A673 (cell line): ENCODE measurements at regions not wholly inside any gene's neighbourhood (a gene's known extent, or its start where the extent isn't known, plus 50 kb on each side); places are given as distances from the start of the nearest gene placed in this dataset.

Source experiments
- BruUV-seq: library from RNA; stranded (reverse); fragments of 400-500 nt; replicated peaks from 2 replicates; lab custom pipeline; 2021; lab: Mats Ljungman, UMichigan
- CTCF ChIA-PET: fragments of 300-600 bp; sonication (Branson Sonifier 250); formaldehyde crosslinking; loops from one replicate; lab custom pipeline; 2022; ENCODE audit warnings: antibody characterized with exemption; lab: Charles Lee
- POLR2A ChIA-PET: fragments of 300-600 bp; sonication (Branson Sonifier 250); formaldehyde crosslinking; loops from one replicate; lab custom pipeline; 2022; ENCODE audit warnings: antibody characterized with exemption; ENCODE audit not compliant: low non-redundant PET; lab: Charles Lee
- DNase-seq: peaks from one replicate; pipeline ENCODE4 v3.0.0-alpha.2; 2015; ENCODE audit warnings: low spot score
- H3K27ac ChIP-seq: fragments of 200-600 bp; sonication (generic); 2 replicates; pipeline ENCODE4 v1.5.1; 2016; ENCODE audit warnings: mixed run types, low read depth, mild to moderate bottlenecking, mixed read lengths, antibody characterized with exemption, low read length; ENCODE audit not compliant: poor library complexity, severe bottlenecking
- H3K27me3 ChIP-seq: fragments of 200-600 bp; sonication (generic); replicated peaks from 2 replicates; pipeline ENCODE4 v1.6.1; 2017; ENCODE audit warnings: mixed run types, low read depth, mild to moderate bottlenecking, mixed read lengths, antibody characterized with exemption, low read length; ENCODE audit not compliant: insufficient read depth, poor library complexity
- H3K36me3 ChIP-seq: fragments of 200-600 bp; sonication (generic); 2 replicates; pipeline ENCODE4 v1.6.1; 2016; ENCODE audit warnings: mixed run types, mild to moderate bottlenecking, mixed read lengths, antibody characterized with exemption, low read length; ENCODE audit not compliant: insufficient read depth, poor library complexity, severe bottlenecking
- H3K4me1 ChIP-seq: fragments of 200-600 bp; sonication (generic); 2 replicates; pipeline ENCODE4 v1.6.1; 2017; ENCODE audit warnings: mixed run types, mild to moderate bottlenecking, mixed read lengths, antibody characterized with exemption, low read length; ENCODE audit not compliant: insufficient read depth, poor library complexity, severe bottlenecking
- H3K4me3 ChIP-seq: fragments of 200-600 bp; sonication (generic); 2 replicates; pipeline ENCODE4 v1.5.1; 2016; ENCODE audit warnings: low read depth, mixed run types, mild to moderate bottlenecking, mixed read lengths, low read length; ENCODE audit not compliant: poor library complexity, severe bottlenecking
- H3K9me3 ChIP-seq: fragments of 200-600 bp; sonication (generic); 2 replicates; pipeline ENCODE4 v1.6.1; 2016; ENCODE audit warnings: mixed run types, low read depth, mild to moderate bottlenecking, mixed read lengths, antibody characterized with exemption, low read length; ENCODE audit not compliant: poor library complexity, severe bottlenecking
- EZH2 ChIP-seq: fragments of 200-600 bp; sonication (generic); IDR thresholded peaks from 2 replicates; pipeline ENCODE4 v1.6.1; 2017; ENCODE audit warnings: borderline replicate concordance, low read depth, mild to moderate bottlenecking, mixed read lengths, antibody characterized with exemption, low read length; ENCODE audit not compliant: poor library complexity, severe bottlenecking
- intact Hi-C: fragments of 100-400 bp; cut with micrococcal nuclease; formaldehyde crosslinking; loops from one replicate; pipeline ENCODE4 v1.10.0; 2022; ENCODE audit not compliant: unreplicated experiment
- TF ChIP-seq, protein P1 (sequence below): fragments of 300-800, 200-600 bp; sonication (generic); conservative IDR thresholded peaks from 2 replicates; pipeline ENCODE4 v1.5.1; 2017; ENCODE audit warnings: low read depth, mild to moderate bottlenecking, antibody characterized with exemption, low read length, moderate library complexity, mixed read lengths

DNA sequence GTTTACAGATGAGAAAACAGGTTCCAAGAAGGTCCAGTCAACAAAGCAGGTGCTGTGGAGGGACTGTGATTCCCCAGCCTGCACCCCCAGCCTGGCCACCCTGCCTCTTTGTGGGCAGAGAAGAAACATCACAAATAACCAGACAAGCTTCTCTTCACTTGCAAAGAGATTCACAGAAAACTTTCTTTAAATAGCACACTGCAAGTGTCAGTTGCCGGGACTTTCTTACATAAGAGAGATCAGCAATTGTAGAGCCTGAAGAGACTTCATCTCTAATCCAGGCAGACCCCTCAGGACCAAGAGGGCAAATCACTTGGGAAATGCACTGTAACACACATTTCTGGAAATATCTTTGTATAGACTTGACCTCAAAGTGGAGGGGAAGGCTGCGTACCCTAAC, 207.9 kb upstream of the CHRNA7 start:
- no TSS peak for BruUV-seq
- ChIA-PET CTCF (no interaction called here), POLR2A (no interaction called here)

DNA sequence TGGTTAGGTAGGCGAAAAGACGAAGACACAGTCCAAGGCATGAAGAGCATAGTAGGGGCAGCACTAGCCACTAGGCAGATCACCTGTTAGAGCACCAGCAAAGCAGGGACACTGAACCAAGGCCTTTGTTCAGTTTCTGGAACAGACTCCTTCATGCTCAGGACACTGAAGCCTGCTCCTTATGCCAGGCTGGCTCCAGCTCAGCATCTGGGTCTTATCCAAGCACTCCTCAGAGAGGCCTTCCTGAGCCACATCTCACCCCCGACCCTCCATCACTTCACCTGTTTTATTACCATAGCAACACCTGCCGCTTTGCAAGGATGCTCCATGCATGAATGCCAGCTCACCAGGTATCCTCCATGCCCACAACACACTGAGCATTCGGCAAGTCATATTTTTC, 206.3 kb upstream of the CHRNA7 start:
- no TSS peak for BruUV-seq
- TF ChIP-seq EZH2 = no peak
- TF ChIP-seq, protein P1, sequence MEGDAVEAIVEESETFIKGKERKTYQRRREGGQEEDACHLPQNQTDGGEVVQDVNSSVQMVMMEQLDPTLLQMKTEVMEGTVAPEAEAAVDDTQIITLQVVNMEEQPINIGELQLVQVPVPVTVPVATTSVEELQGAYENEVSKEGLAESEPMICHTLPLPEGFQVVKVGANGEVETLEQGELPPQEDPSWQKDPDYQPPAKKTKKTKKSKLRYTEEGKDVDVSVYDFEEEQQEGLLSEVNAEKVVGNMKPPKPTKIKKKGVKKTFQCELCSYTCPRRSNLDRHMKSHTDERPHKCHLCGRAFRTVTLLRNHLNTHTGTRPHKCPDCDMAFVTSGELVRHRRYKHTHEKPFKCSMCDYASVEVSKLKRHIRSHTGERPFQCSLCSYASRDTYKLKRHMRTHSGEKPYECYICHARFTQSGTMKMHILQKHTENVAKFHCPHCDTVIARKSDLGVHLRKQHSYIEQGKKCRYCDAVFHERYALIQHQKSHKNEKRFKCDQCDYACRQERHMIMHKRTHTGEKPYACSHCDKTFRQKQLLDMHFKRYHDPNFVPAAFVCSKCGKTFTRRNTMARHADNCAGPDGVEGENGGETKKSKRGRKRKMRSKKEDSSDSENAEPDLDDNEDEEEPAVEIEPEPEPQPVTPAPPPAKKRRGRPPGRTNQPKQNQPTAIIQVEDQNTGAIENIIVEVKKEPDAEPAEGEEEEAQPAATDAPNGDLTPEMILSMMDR = no peak

More for the DNA sequence above, 207.9 kb upstream of the CHRNA7 start:
- Histone ChIP-seq H3K4me1 (no peaks in the 10 kb centered on the region), H3K9me3 (no peaks in the 10 kb centered on the region), H3K27me3 (no peaks in the 10 kb centered on the region), H3K36me3 (no peaks in the 10 kb centered on the region), H3K4me3 (no peak overlapping the region), H3K27ac (no peak overlapping the region)
- no peak for TF ChIP-seq EZH2
- TF ChIP-seq, protein P1 = no peak
- DNase-seq = no peak
- intact Hi-C loops = no loop called here

DNA sequence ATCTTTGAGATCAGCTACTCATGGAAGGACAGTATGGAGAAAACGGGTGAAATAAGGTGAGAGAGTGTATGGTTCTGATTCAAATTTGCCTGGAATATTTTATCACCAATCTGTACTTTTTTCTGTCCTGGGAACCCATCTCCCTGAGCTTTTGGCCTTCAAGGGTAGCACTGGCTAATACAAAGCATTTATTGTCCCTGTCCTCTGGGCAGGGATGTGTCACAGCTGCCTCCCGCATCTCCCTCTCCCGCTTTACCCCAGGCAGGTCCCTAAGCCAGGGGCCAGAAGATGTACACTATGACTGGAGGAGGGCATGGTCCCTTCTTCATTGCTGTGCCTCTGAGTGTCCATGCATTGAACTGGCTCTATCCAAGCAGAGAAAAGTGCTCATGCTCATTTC, 201.7 kb upstream of the CHRNA7 start:
- no peak for DNase-seq
- BruUV-seq = no TSS peak
- intact Hi-C loops = no loop called here
- Histone ChIP-seq H3K4me1 (no peaks in the 10 kb centered on the region), H3K36me3 (no peaks in the 10 kb centered on the region), H3K27me3 (no peaks in the 10 kb centered on the region), H3K27ac (no peak overlapping the region), H3K4me3 (no peak overlapping the region), H3K9me3 (peaks cover 6% of the 10 kb centered on the region)
- no peak for TF ChIP-seq EZH2
- TF ChIP-seq, protein P1 = no peak
- POLR2A ChIA-PET = no interaction called here
- CTCF ChIA-PET = no interaction called here

More for the DNA sequence above, 206.3 kb upstream of the CHRNA7 start:
- Histone ChIP-seq H3K4me3 (no peak overlapping the region), H3K27ac (no peak overlapping the region), H3K27me3 (no peaks in the 10 kb centered on the region), H3K9me3 (no peaks in the 10 kb centered on the region), H3K36me3 (no peaks in the 10 kb centered on the region), H3K4me1 (no peaks in the 10 kb centered on the region)
- POLR2A ChIA-PET = no interaction called here
- CTCF ChIA-PET = no interaction called here
- no peak for DNase-seq
- intact Hi-C loops = no loop called here
